ENCODE measurements at regions not wholly inside any gene's neighbourhood (a gene's known extent, or its start where the extent isn't known, plus 50 kb on each side); places are given as distances from the start of the nearest gene placed in this dataset.

DNA sequence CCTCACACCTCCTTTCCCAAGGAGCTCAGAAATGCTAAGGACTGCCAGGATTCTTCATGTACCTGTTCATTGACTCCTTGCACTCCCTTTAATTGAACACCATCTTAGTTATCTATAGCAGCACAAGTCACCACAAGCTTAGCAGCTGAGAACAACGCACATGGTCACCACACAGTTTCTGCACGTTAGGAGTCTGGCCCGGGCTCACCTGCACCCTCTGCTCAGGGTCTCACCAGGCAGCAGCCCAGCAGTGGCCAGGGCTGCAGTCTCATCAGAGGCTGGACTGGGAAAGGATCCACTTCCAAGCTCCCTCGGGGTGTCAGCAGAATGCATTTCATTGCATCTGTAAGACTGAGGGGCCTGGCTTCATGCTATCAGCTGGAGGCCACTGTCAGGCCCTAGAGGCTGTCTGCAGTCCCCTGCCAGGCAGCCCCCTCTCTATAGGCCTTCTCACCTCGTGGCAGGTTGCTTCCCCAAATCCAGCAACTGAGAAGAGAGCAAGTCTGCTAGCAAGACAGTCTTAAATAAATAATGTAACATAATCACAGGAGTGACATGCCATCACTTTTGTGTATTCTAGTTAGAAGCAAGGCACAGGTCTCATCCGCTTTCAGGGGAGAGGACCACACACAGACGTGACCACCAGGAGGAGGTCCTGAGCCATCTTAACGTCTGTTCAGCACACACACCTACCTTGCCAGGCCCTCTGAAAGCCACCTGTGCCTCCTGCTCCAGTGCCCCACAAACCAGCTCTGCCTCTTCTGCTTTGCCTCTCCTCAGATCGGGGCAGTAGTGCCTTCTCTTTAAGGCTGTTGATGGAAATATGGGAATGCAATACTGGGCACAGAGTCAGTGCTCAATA, 165.2 kb upstream of the CST7 start:
- TF ChIP-seq, protein P1, sequence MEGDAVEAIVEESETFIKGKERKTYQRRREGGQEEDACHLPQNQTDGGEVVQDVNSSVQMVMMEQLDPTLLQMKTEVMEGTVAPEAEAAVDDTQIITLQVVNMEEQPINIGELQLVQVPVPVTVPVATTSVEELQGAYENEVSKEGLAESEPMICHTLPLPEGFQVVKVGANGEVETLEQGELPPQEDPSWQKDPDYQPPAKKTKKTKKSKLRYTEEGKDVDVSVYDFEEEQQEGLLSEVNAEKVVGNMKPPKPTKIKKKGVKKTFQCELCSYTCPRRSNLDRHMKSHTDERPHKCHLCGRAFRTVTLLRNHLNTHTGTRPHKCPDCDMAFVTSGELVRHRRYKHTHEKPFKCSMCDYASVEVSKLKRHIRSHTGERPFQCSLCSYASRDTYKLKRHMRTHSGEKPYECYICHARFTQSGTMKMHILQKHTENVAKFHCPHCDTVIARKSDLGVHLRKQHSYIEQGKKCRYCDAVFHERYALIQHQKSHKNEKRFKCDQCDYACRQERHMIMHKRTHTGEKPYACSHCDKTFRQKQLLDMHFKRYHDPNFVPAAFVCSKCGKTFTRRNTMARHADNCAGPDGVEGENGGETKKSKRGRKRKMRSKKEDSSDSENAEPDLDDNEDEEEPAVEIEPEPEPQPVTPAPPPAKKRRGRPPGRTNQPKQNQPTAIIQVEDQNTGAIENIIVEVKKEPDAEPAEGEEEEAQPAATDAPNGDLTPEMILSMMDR (IDR thresholded peaks at IDR 0.05), result peak in 1 of 5 experiments; percentile 14
- TF ChIP-seq POLR2AphosphoS5 (IDR thresholded peaks at IDR 0.05), result no peak
- no peak for TF ChIP-seq POLR2A (IDR thresholded peaks at IDR 0.05)

All from transverse colon (tissue), 4 donors.